Activated naive CD4-positive, alpha-beta T cell treated with anti-CD3 and anti-CD28 coated beads, Interleukin-2, amount 10 ng/mL, durations not matched to agents 7 days and 5 days (primary cell): ENCODE measurements at regions not wholly inside any gene's neighbourhood (a gene's known extent, or its start where the extent isn't known, plus 50 kb on each side); places are given as distances from the start of the nearest gene placed in this dataset.

Experiments used
- CTCF ChIA-PET: fragments of 350-600 bp; sonication (Branson Sonifier 250); formaldehyde crosslinking; loops from one replicate; lab custom pipeline; 2021; ENCODE audit warnings: antibody characterized with exemption; lab: Charles Lee
- DNase-seq: peaks from one replicate; pipeline ENCODE4 v3.0.0-alpha.2; 2020
- H3K27ac Mint-ChIP-seq: one replicate; pipeline ENCODE4 v1.8.0; 2021; ENCODE audit warnings: mild to moderate bottlenecking, moderate library complexity, mixed read lengths
- H3K27me3 Mint-ChIP-seq: one replicate; pipeline ENCODE4 v1.8.0; 2021; ENCODE audit warnings: mild to moderate bottlenecking, mixed read lengths
- H3K36me3 Mint-ChIP-seq: one replicate; pipeline ENCODE4 v1.8.0; 2021; ENCODE audit warnings: mixed read lengths
- H3K4me1 Mint-ChIP-seq: one replicate; pipeline ENCODE4 v1.8.0; 2021; ENCODE audit warnings: mixed read lengths
- H3K4me3 Mint-ChIP-seq: one replicate; pipeline ENCODE4 v1.8.0; 2021; ENCODE audit warnings: mild to moderate bottlenecking, moderate library complexity, mixed read lengths
- H3K9me3 Mint-ChIP-seq: one replicate; pipeline ENCODE4 v1.8.0; 2021; ENCODE audit warnings: mixed read lengths

DNA sequence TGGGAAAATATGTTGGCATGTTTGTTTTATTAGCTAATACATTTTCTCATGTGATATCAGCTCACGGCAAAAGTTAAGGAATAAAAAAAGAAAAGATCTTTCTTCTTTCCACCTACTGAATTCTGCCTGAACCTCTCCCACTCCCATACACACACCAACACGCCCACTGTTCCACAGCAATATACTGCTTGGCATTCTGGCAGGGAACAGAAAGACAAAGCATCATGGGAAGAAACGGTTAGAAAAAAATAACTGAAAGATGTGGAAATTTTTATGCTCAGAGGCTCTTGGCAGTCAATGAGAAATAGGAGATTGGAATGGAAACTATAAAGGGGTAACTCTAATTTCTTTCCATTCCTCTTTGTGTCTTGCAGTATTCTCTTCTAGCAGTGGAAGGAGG, 268.5 kb downstream of the FOXG1 start:
- H3K9me3 Mint-ChIP-seq, result peaks cover 6% of the 10 kb centered on the region
- H3K36me3 Mint-ChIP-seq, result no peaks in the 10 kb centered on the region
- no peak overlapping the region for H3K4me3 Mint-ChIP-seq
- no peak for DNase-seq
- CTCF ChIA-PET, result no interaction called here
- no peaks in the 10 kb centered on the region for H3K4me1 Mint-ChIP-seq
- H3K27ac Mint-ChIP-seq, result no peak overlapping the region
- H3K27me3 Mint-ChIP-seq, result no peaks in the 10 kb centered on the region

DNA sequence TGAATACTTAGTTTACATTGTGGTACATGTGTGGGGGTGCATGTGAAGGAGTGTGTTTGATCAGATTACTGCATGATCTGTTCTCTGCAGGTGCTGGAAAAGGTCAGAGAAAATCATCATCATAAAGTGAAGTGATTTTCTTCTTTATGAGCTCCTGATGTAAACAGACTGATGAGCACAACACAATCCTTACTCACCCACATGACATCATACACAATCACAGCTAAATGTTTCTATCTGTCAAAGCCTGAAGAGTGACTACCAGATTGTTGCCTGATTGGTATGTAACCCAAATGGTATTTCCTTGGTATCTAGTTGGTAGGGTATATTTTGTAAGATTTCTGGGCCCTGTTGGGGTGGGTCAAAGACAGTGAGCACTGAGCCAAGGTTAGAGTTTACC, 270.8 kb downstream of the FOXG1 start:
- no peaks in the 10 kb centered on the region for H3K36me3 Mint-ChIP-seq
- H3K9me3 Mint-ChIP-seq, result peaks cover 6% of the 10 kb centered on the region
- no peaks in the 10 kb centered on the region for H3K4me1 Mint-ChIP-seq
- CTCF ChIA-PET, result no interaction called here
- H3K27ac Mint-ChIP-seq, result no peak overlapping the region
- no peak overlapping the region for H3K4me3 Mint-ChIP-seq
- H3K27me3 Mint-ChIP-seq, result no peaks in the 10 kb centered on the region
- no peak for DNase-seq

DNA sequence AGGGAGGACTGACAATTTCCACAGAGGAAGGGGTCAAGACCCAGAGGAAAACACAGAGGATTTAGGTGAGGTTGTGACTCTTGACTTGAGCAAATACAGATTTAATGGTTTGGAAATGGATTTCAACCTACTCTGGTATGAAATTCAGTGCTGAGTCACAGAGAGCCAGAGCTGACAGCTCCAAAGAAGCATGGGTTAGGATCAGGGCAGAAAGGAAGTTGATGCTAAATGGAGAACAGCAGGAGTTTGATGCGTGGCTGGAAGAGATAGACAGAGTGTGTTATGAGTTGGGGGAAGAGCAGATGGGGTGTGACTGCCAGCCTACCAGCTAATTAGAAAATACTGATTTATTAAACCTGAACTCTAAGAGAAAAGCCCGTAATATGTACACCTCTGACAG, 272.6 kb downstream of the FOXG1 start:
- Mint-ChIP-seq H3K27ac (no peak overlapping the region), H3K4me3 (no peak overlapping the region), H3K9me3 (peaks cover 8% of the 10 kb centered on the region), H3K4me1 (no peaks in the 10 kb centered on the region), H3K36me3 (no peaks in the 10 kb centered on the region), H3K27me3 (no peaks in the 10 kb centered on the region)
- CTCF ChIA-PET, result no interaction called here
- DNase-seq, result no peak

GRCh38 chr14:29042551-29042950, 276.0 kb downstream of the FOXG1 start:
- no peak for DNase-seq
- H3K27ac Mint-ChIP-seq, result no peak overlapping the region
- H3K9me3 Mint-ChIP-seq, result peaks cover 7% of the 10 kb centered on the region
- H3K4me1 Mint-ChIP-seq, result no peaks in the 10 kb centered on the region
- no peaks in the 10 kb centered on the region for H3K27me3 Mint-ChIP-seq
- no peaks in the 10 kb centered on the region for H3K36me3 Mint-ChIP-seq
- CTCF ChIA-PET, result no interaction called here
- no peak overlapping the region for H3K4me3 Mint-ChIP-seq

DNA sequence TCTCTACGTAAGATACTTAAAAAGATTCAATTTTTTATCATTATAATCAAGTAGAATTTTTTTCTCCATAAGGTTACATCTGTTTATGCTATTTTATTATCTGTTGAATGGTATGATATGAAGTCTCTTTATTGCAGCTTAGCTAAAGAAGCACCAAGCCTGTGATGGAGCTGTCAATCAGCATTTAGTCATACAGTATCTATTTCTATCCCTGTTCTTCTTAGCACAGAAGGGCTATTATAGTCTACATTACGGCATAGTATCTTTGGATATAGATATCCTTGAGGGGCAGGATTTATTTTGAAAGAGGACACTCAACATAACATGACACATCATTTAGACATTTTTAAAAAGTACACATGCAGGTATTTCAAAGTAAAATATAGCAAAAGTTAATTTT, 277.1 kb downstream of the FOXG1 start:
- no peak overlapping the region for H3K27ac Mint-ChIP-seq

GRCh38 chr14:29045237-29045636, 278.6 kb downstream of the FOXG1 start:
- no peak overlapping the region for H3K4me3 Mint-ChIP-seq
- no peaks in the 10 kb centered on the region for H3K4me1 Mint-ChIP-seq
- H3K27ac Mint-ChIP-seq, result no peak overlapping the region
- H3K36me3 Mint-ChIP-seq, result no peaks in the 10 kb centered on the region
- peaks cover 7% of the 10 kb centered on the region for H3K9me3 Mint-ChIP-seq
- no peak for DNase-seq
- H3K27me3 Mint-ChIP-seq, result no peaks in the 10 kb centered on the region
- CTCF ChIA-PET, result no interaction called here

More for the DNA sequence above, 277.1 kb downstream of the FOXG1 start:
- H3K27me3 Mint-ChIP-seq, result no peaks in the 10 kb centered on the region
- H3K36me3 Mint-ChIP-seq, result no peaks in the 10 kb centered on the region
- H3K9me3 Mint-ChIP-seq, result peaks cover 7% of the 10 kb centered on the region
- no peak for DNase-seq
- H3K4me3 Mint-ChIP-seq, result no peak overlapping the region
- CTCF ChIA-PET, result no interaction called here
- no peaks in the 10 kb centered on the region for H3K4me1 Mint-ChIP-seq

- no peaks in the 10 kb centered on the region for H3K4me1 Mint-ChIP-seq
- H3K9me3 Mint-ChIP-seq, result no peaks in the 10 kb centered on the region
- no peak for DNase-seq
- H3K27ac Mint-ChIP-seq, result no peak overlapping the region
- no peak overlapping the region for H3K4me3 Mint-ChIP-seq
- CTCF ChIA-PET, result no interaction called here
- H3K27me3 Mint-ChIP-seq, result no peaks in the 10 kb centered on the region
- H3K36me3 Mint-ChIP-seq, result no peaks in the 10 kb centered on the region
Measured at GRCh38 chr14:29054119-29054518, 287.5 kb downstream of the FOXG1 start.

GRCh38 chr14:29056041-29056566, 289.5 kb downstream of the FOXG1 start:
- H3K4me3 Mint-ChIP-seq, result no peak overlapping the region
- no peaks in the 10 kb centered on the region for H3K36me3 Mint-ChIP-seq
- DNase-seq, result no peak

DNA sequence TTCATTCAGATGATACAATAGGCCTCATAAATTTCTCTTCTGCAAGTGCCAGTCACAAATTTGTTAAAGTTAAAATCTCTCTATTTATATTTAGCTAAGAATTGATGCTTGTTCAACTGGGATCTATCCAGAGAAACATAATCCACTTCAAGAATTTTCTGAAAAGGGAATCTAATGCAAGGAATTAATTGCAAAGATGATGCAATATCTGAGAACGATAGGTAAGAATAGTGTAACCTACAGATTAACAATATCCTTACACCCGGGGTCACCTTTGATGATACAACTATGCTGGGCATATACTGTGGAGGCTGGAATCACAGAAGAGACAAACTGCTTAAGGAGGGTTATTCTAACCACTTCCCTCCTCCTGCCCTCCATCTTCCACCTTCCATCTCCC, 295.1 kb downstream of the FOXG1 start:
- Mint-ChIP-seq H3K4me3 (no peak overlapping the region), H3K27me3 (no peaks in the 10 kb centered on the region), H3K27ac (no peak overlapping the region), H3K4me1 (no peaks in the 10 kb centered on the region), H3K36me3 (no peaks in the 10 kb centered on the region), H3K9me3 (peaks cover 7% of the 10 kb centered on the region)
- CTCF ChIA-PET, result no interaction called here
- DNase-seq, result no peak

More at GRCh38 chr14:29056041-29056566, 289.5 kb downstream of the FOXG1 start:
- CTCF ChIA-PET, result no interaction called here
- Mint-ChIP-seq H3K27ac (no peak overlapping the region), H3K27me3 (no peaks in the 10 kb centered on the region), H3K9me3 (no peaks in the 10 kb centered on the region), H3K4me1 (no peaks in the 10 kb centered on the region)

- H3K4me3 Mint-ChIP-seq, result no peak overlapping the region
- H3K4me1 Mint-ChIP-seq, result no peaks in the 10 kb centered on the region
- H3K27ac Mint-ChIP-seq, result no peak overlapping the region
- H3K36me3 Mint-ChIP-seq, result no peaks in the 10 kb centered on the region
- CTCF ChIA-PET, result no interaction called here
- peaks cover 7% of the 10 kb centered on the region for H3K9me3 Mint-ChIP-seq
- no peaks in the 10 kb centered on the region for H3K27me3 Mint-ChIP-seq
- DNase-seq, result no peak
Measured at GRCh38 chr14:29062466-29062865, 295.9 kb downstream of the FOXG1 start.

DNA sequence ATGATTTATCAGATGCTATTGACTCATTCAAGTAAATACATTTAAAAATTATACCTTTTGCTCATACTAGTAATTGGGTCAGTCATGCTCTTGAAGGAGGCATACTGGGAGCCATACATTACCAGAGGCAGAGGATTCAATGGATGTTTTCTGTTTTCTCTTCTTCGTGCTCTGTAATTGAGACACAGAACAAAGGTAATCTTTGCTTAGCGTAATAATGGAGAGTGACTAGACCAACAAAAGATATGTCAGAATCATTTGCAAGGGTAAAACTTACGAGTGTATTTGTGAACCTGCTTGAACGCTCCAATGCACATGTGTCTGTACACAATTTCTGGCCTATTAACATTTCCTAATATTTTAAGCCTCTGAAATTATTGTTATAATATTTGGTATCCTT, 296.4 kb downstream of the FOXG1 start:
- DNase-seq, result no peak
- CTCF ChIA-PET, result no interaction called here
- H3K27ac Mint-ChIP-seq, result no peak overlapping the region
- H3K4me1 Mint-ChIP-seq, result no peaks in the 10 kb centered on the region
- no peak overlapping the region for H3K4me3 Mint-ChIP-seq
- peaks cover 8% of the 10 kb centered on the region for H3K9me3 Mint-ChIP-seq
- no peaks in the 10 kb centered on the region for H3K27me3 Mint-ChIP-seq
- H3K36me3 Mint-ChIP-seq, result no peaks in the 10 kb centered on the region

- no peaks in the 10 kb centered on the region for H3K36me3 Mint-ChIP-seq
- H3K4me1 Mint-ChIP-seq, result no peaks in the 10 kb centered on the region
- H3K4me3 Mint-ChIP-seq, result no peak overlapping the region
- H3K27me3 Mint-ChIP-seq, result no peaks in the 10 kb centered on the region
- no peak overlapping the region for H3K27ac Mint-ChIP-seq
- peaks cover 15% of the 10 kb centered on the region for H3K9me3 Mint-ChIP-seq
- CTCF ChIA-PET, result no interaction called here
- no peak for DNase-seq
Measured at GRCh38 chr14:29064305-29064900, 297.8 kb downstream of the FOXG1 start.

- CTCF ChIA-PET, result no interaction called here
- H3K27ac Mint-ChIP-seq, result no peak overlapping the region
- no peak for DNase-seq
- H3K4me1 Mint-ChIP-seq, result no peaks in the 10 kb centered on the region
- H3K27me3 Mint-ChIP-seq, result no peaks in the 10 kb centered on the region
- no peaks in the 10 kb centered on the region for H3K36me3 Mint-ChIP-seq
- peaks cover 29% of the 10 kb centered on the region for H3K9me3 Mint-ChIP-seq
- H3K4me3 Mint-ChIP-seq, result no peak overlapping the region
Measured at GRCh38 chr14:29069228-29069627, 302.6 kb downstream of the FOXG1 start.

GRCh38 chr14:29075761-29076160, 309.2 kb downstream of the FOXG1 start:
- DNase-seq, result no peak
- CTCF ChIA-PET, result no interaction called here
- Mint-ChIP-seq H3K9me3 (peaks cover 19% of the 10 kb centered on the region), H3K27me3 (no peaks in the 10 kb centered on the region), H3K4me1 (no peaks in the 10 kb centered on the region), H3K4me3 (no peak overlapping the region), H3K36me3 (no peaks in the 10 kb centered on the region), H3K27ac (no peak overlapping the region)

GRCh38 chr14:29077916-29078315, 311.3 kb downstream of the FOXG1 start:
- CTCF ChIA-PET, result no interaction called here
- no peak overlapping the region for H3K4me3 Mint-ChIP-seq
- no peak overlapping the region for H3K27ac Mint-ChIP-seq
- no peak for DNase-seq
- H3K36me3 Mint-ChIP-seq, result no peaks in the 10 kb centered on the region
- no peaks in the 10 kb centered on the region for H3K27me3 Mint-ChIP-seq
- H3K9me3 Mint-ChIP-seq, result peaks cover 14% of the 10 kb centered on the region
- H3K4me1 Mint-ChIP-seq, result no peaks in the 10 kb centered on the region
